COLO668 (cell line): ENCODE measurements at regions not wholly inside any gene's neighbourhood (a gene's known extent, or its start where the extent isn't known, plus 50 kb on each side); places are given as distances from the start of the nearest gene placed in this dataset.

Experiments used
- DNase-seq: peaks from one replicate; lab custom pipeline; 2025; ENCODE audit not compliant: unreplicated experiment; lab: John Stamatoyannopoulos, UW

DNA sequence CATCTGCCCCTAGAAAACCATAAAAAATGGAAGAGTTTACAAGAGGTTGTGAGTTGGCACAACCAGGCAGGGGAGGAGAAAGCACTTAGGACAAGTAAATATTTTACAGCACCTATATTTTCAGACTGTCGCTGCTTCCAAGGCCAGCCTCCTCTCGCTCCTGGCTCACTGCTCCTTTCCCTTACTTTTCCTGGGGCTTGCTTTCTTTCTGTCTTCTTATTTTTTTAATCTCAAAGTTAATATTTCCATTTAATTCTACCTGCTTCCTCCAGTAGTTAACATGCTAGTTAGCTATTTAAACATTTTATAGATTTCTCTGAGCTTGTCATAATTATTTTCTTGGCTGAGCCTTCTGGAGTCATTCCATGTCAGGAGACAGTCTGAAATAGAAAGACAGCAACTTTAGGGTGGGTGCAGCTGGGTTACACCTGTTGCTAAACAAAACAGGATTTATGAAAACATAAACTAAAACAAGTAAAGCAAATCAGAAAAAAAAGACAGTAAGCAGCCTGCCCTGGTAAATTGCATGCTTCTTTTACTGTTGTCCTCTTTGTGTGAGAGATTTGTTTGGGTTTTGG lies 330.1 kb downstream of the DLEU7 start:
- DNase-seq: no peak

GRCh38 chr13:50514249-50514648 lies 329.2 kb downstream of the DLEU7 start:
- DNase-seq: no peak

GRCh38 chr13:50518131-50518530 lies 325.4 kb downstream of the DLEU7 start:
- DNase-seq: no peak

GRCh38 chr13:50518781-50519201 lies 324.7 kb downstream of the DLEU7 start:
- DNase-seq: no peak

- no peak for DNase-seq
Measured at GRCh38 chr13:50519866-50520265, 323.6 kb downstream of the DLEU7 start.

DNA sequence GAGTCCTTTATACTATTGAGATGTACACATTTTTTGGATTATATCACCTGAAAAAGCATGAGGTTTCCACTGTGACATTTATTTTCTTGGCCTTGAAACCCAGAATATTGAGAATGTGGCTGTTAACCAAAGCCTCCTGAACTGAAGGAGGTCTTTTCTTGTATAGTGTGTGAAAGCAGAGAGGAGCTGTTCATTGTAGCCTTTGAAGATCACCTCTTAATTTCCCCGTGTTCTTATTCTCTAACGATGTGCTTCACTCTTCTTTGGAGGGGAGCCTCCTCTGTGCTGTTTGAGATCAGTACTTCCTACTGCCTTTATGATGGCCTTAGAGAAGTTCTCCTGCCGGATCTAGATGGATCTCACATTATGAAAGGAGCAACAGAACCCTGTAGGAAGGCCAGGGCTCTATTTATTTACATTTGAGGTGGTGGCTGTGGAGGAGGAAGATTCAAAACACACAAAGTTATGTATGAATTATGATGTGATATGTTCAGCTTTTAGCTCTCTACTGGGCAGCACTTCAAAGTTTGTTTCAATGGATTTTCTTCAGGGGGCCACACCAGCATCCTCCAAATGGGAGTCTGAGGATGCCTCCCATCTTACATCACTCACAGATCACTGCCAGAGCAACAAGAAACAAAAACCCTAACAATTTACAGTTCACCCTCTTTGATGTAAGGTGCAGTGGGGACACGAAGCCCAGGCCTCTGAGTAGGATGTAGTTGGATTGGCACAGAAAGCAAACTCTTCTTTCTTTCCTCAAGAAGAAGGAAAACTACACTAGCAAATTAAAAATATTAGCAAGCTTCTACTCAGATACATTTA lies 322.3 kb downstream of the DLEU7 start:
- no peak for DNase-seq

DNA sequence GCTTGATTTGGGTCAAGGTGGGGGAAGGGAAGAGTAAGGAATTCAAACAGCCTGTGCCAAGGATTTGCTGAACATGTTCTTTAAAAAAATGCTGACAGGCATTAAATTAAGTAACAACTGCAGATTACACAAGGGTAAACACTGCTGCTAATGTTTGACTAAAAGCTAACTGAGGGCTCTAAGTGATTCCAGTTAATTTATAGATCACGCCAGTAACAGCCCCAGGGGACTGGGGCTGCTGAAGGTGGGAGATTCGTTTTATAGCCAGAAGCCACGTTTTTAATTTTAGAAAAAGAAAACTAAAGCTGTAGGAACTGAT lies 321.7 kb downstream of the DLEU7 start:
- no peak for DNase-seq

- DNase-seq: no peak
Measured at GRCh38 chr13:50522506-50522905, 321.0 kb downstream of the DLEU7 start.

GRCh38 chr13:50523307-50523706 lies 320.2 kb downstream of the DLEU7 start:
- DNase-seq: no peak

- no peak for DNase-seq
Measured at GRCh38 chr13:50524560-50524959, 318.9 kb downstream of the DLEU7 start.

- no peak for DNase-seq
Measured at GRCh38 chr13:50526661-50527071, 316.8 kb downstream of the DLEU7 start.

DNA sequence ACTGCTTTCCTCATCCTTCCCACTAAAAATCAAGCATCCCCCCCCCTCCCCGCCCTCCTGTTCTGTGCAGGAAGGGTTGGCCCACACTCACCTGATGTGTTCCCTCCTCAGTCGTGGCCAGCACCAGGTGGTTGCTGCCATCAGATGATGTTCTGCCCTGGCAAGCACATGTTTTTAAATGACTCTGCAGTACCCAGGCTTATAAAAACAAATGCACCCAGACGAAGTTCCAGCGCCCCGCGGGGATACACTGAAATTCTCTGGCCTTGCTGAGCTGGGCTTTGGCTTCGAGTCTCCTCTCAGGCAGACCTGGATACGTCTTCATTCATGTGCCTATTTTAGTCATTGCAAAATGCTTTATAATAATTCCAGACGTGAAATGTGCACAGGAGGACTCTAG lies 316.3 kb downstream of the DLEU7 start:
- DNase-seq: no peak

GRCh38 chr13:50527612-50528509 lies 315.6 kb downstream of the DLEU7 start:
- DNase-seq: no peak

GRCh38 chr13:50529154-50529882 lies 314.2 kb downstream of the DLEU7 start:
- peak; percentile 54 for DNase-seq

- no peak for DNase-seq
Measured at GRCh38 chr13:50531917-50532899, 311.3 kb downstream of the DLEU7 start.

GRCh38 chr13:50535050-50535449 lies 308.4 kb downstream of the DLEU7 start:
- DNase-seq: no peak

DNA sequence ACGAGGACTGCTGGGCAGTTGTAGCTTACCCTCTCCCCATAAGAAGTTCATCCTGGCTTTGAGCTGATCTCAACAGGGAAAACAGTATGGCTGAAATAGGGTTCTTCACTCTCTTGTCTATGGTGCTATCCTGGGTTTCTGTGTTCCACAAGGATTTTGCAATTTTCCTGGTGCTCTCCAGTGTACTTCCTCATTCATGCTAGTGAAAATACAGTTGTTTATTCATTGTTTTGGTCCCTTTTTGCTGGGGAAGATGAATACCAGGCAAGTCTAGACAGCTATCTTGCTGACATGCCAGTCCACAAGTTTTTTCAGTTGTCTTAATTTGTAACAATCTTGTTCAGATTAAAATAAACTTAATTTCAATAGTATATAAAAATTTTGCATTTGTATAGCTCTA lies 306.5 kb downstream of the DLEU7 start:
- no peak for DNase-seq

GRCh38 chr13:50539791-50540530 lies 303.5 kb downstream of the DLEU7 start:
- DNase-seq: no peak

- no peak for DNase-seq
Measured at GRCh38 chr13:50543141-50543540, 300.4 kb downstream of the DLEU7 start.
